WTC11 (cell line): ENCODE measurements at regions not wholly inside any gene's neighbourhood (a gene's known extent, or its start where the extent isn't known, plus 50 kb on each side); places are given as distances from the start of the nearest gene placed in this dataset.

Experiments
- ATAC-seq: fragments of 200-7000 bp; cut with Tn5 transposase; 2 replicates; pipeline ENCODE4 v1.10.0; 2021; ENCODE audit warnings: mild to moderate bottlenecking, moderate library complexity
- CTCF ChIA-PET: fragments of 300-600 bp; sonication (Branson Sonifier 250); formaldehyde crosslinking; loops from one replicate; lab custom pipeline; 2021; ENCODE audit warnings: antibody characterized with exemption; lab: Charles Lee
- POLR2A ChIA-PET: fragments of 350-600 bp; sonication (Branson Sonifier 250); formaldehyde crosslinking; loops from one replicate; lab custom pipeline; 2021; ENCODE audit warnings: antibody characterized with exemption; lab: Charles Lee
- DNase-seq: peaks from one replicate; pipeline ENCODE4 v3.0.0; 2021; ENCODE audit warnings: low spot score
- H3K27ac Mint-ChIP-seq: 2 replicates; pipeline ENCODE4 v1.8.0; 2021; ENCODE audit warnings: mixed read lengths
- H3K27me3 Mint-ChIP-seq: 2 replicates; pipeline ENCODE4 v1.8.0; 2021; ENCODE audit warnings: low read depth, mild to moderate bottlenecking, moderate library complexity, mixed read lengths
- H3K36me3 Mint-ChIP-seq: 2 replicates; pipeline ENCODE4 v1.8.0; 2021; ENCODE audit warnings: mixed read lengths
- H3K4me1 Mint-ChIP-seq: 2 replicates; pipeline ENCODE4 v1.8.0; 2022; ENCODE audit warnings: mixed read lengths
- H3K4me3 Mint-ChIP-seq: 2 replicates; pipeline ENCODE4 v1.8.0; 2021; ENCODE audit warnings: mild to moderate bottlenecking, moderate library complexity, mixed read lengths
- H3K9me3 Mint-ChIP-seq: 2 replicates; pipeline ENCODE4 v1.8.0; 2021; ENCODE audit warnings: mixed read lengths
- ETV6 ChIP-seq: sonication (generic); formaldehyde crosslinking; IDR thresholded peaks from 2 replicates; pipeline ENCODE4 v1.8.1; 2022; ENCODE audit warnings: mild to moderate bottlenecking, missing genetic modification reagents
- MLX ChIP-seq: sonication (generic); formaldehyde crosslinking; IDR thresholded peaks from 2 replicates; pipeline ENCODE4 v1.8.1; 2023; ENCODE audit warnings: mild to moderate bottlenecking, missing genetic modification reagents, moderate library complexity
- NFYB ChIP-seq: sonication (generic); formaldehyde crosslinking; conservative IDR thresholded peaks from 2 replicates; pipeline ENCODE4 v1.8.0; 2022; ENCODE audit warnings: low read depth, missing genetic modification reagents
- NR1H2 ChIP-seq: sonication (generic); formaldehyde crosslinking; IDR thresholded peaks from 2 replicates; pipeline ENCODE4 v1.9.0; 2021; ENCODE audit warnings: mild to moderate bottlenecking, moderate library complexity, missing genetic modification reagents
- PRRX2 ChIP-seq: fragments of 250-450 bp; sonication (Bioruptor Pico); IDR thresholded peaks from 2 replicates; pipeline ENCODE4 v1.8.0; 2021; ENCODE audit warnings: mild to moderate bottlenecking
- SMAD3 ChIP-seq: sonication (generic); formaldehyde crosslinking; IDR thresholded peaks from 2 replicates; pipeline ENCODE4 v1.8.0; 2022; ENCODE audit warnings: missing genetic modification reagents, mild to moderate bottlenecking, borderline replicate concordance
- STAT6 ChIP-seq: sonication (generic); formaldehyde crosslinking; conservative IDR thresholded peaks from 2 replicates; pipeline ENCODE4 v1.8.1; 2023; ENCODE audit warnings: mild to moderate bottlenecking, low read depth, missing genetic modification reagents, moderate library complexity
- ZNF121 ChIP-seq: sonication (generic); formaldehyde crosslinking; IDR thresholded peaks from 2 replicates; pipeline ENCODE4 v1.8.0; 2023; ENCODE audit warnings: missing genetic modification reagents
- ZNF138 ChIP-seq: sonication (generic); formaldehyde crosslinking; conservative IDR thresholded peaks from 2 replicates; pipeline ENCODE4 v1.8.1; 2022; ENCODE audit warnings: mild to moderate bottlenecking, moderate library complexity, missing genetic modification reagents
- ZNF232 ChIP-seq: sonication (generic); formaldehyde crosslinking; IDR thresholded peaks from 2 replicates; pipeline ENCODE4 v1.8.0; 2022; ENCODE audit warnings: mild to moderate bottlenecking, missing genetic modification reagents
- ZNF263 ChIP-seq: sonication (generic); formaldehyde crosslinking; IDR thresholded peaks from 2 replicates; pipeline ENCODE4 v1.8.1; 2022; ENCODE audit warnings: low read depth, mild to moderate bottlenecking, moderate library complexity, missing genetic modification reagents
- ZNF423 ChIP-seq: fragments of 250-450 bp; sonication (Bioruptor Pico); IDR thresholded peaks from 2 replicates; pipeline ENCODE4 v2.1.2; 2022; ENCODE audit warnings: mild to moderate bottlenecking, moderate library complexity
- ZNF512 ChIP-seq: sonication (generic); formaldehyde crosslinking; IDR thresholded peaks from 2 replicates; pipeline ENCODE4 v1.8.1; 2022; ENCODE audit warnings: missing genetic modification reagents, borderline replicate concordance
- TF ChIP-seq, protein P1 (sequence below): sonication (generic); formaldehyde crosslinking; IDR thresholded peaks from 2 replicates; pipeline ENCODE4 v1.8.0; 2023; ENCODE audit warnings: missing genetic modification reagents
- TF ChIP-seq, protein P2 (sequence below): sonication (generic); formaldehyde crosslinking; conservative IDR thresholded peaks from 2 replicates; pipeline ENCODE4 v1.8.1; 2022; ENCODE audit warnings: mild to moderate bottlenecking, missing genetic modification reagents
- TF ChIP-seq, protein P3 (sequence below): sonication (generic); formaldehyde crosslinking; IDR thresholded peaks from 2 replicates; pipeline ENCODE4 v1.8.1; 2023; ENCODE audit warnings: mild to moderate bottlenecking, missing genetic modification reagents
- TF ChIP-seq, protein P4 (sequence below): sonication (generic); formaldehyde crosslinking; IDR thresholded peaks from 2 replicates; pipeline ENCODE4 v1.8.1; 2023; ENCODE audit warnings: mild to moderate bottlenecking, missing genetic modification reagents

DNA sequence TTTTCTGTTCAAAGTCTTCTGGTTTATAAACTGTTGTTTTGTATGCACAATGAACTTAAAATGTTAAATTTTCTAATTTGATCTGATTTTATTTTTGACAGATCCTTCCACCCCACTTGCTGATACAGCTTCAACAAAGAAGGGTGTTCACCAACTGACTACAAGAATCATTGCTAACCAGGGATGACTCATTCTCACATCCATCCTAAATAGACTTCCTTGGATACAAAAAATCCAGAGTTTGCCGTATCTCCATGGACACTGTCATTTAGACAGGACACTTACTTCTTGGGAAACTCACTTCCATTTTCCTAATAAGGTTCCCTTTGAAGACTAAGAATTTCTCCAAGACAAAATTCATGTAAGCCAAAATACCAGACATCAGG lies 111.6 kb upstream of the NWD2 start (continued):
- no peak for TF ChIP-seq STAT6 (CRISPR knock-in tag)

- DNase-seq = no peak
- H3K27ac Mint-ChIP-seq = no peak overlapping the region
- no peak overlapping the region for H3K4me3 Mint-ChIP-seq
- POLR2A ChIA-PET = no interaction called here
- CTCF ChIA-PET = interaction anchor here (0.6 to 1.5 kb wide), 2 partner anchors 50 to 445 kb away, joined by 3 to 7 read pairs; no protein-coding TSS in a partner anchor
- H3K4me1 Mint-ChIP-seq = no peaks in the 10 kb centered on the region
- no peaks in the 10 kb centered on the region for H3K36me3 Mint-ChIP-seq
- H3K27me3 Mint-ChIP-seq = no peaks in the 10 kb centered on the region
- H3K9me3 Mint-ChIP-seq = peaks cover 3% of the 10 kb centered on the region; the same call in 1 of the 2 replicates
- ATAC-seq = no peak
- TF ChIP-seq ETV6 (no peak), ZNF121 (CRISPR knock-in tag) (no peak), PRRX2 (CRISPR knock-in tag) (no peak), MLX (no peak), SMAD3 (CRISPR knock-in tag) (no peak), ZNF232 (CRISPR knock-in tag) (no peak), ZNF138 (CRISPR knock-in tag) (no peak), ZNF263 (CRISPR knock-in tag) (no peak), NR1H2 (CRISPR knock-in tag) (no peak), ZNF423 (CRISPR knock-in tag) (no peak), NFYB (CRISPR knock-in tag) (no peak), ZNF512 (CRISPR knock-in tag) (no peak)
- TF ChIP-seq, protein P1, sequence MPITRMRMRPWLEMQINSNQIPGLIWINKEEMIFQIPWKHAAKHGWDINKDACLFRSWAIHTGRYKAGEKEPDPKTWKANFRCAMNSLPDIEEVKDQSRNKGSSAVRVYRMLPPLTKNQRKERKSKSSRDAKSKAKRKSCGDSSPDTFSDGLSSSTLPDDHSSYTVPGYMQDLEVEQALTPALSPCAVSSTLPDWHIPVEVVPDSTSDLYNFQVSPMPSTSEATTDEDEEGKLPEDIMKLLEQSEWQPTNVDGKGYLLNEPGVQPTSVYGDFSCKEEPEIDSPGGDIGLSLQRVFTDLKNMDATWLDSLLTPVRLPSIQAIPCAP (CRISPR knock-in tag) = no peak
- TF ChIP-seq, protein P2, sequence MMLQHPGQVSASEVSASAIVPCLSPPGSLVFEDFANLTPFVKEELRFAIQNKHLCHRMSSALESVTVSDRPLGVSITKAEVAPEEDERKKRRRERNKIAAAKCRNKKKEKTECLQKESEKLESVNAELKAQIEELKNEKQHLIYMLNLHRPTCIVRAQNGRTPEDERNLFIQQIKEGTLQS = no peak
- TF ChIP-seq, protein P3, sequence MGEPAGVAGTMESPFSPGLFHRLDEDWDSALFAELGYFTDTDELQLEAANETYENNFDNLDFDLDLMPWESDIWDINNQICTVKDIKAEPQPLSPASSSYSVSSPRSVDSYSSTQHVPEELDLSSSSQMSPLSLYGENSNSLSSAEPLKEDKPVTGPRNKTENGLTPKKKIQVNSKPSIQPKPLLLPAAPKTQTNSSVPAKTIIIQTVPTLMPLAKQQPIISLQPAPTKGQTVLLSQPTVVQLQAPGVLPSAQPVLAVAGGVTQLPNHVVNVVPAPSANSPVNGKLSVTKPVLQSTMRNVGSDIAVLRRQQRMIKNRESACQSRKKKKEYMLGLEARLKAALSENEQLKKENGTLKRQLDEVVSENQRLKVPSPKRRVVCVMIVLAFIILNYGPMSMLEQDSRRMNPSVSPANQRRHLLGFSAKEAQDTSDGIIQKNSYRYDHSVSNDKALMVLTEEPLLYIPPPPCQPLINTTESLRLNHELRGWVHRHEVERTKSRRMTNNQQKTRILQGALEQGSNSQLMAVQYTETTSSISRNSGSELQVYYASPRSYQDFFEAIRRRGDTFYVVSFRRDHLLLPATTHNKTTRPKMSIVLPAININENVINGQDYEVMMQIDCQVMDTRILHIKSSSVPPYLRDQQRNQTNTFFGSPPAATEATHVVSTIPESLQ = no peak
- TF ChIP-seq, protein P4, sequence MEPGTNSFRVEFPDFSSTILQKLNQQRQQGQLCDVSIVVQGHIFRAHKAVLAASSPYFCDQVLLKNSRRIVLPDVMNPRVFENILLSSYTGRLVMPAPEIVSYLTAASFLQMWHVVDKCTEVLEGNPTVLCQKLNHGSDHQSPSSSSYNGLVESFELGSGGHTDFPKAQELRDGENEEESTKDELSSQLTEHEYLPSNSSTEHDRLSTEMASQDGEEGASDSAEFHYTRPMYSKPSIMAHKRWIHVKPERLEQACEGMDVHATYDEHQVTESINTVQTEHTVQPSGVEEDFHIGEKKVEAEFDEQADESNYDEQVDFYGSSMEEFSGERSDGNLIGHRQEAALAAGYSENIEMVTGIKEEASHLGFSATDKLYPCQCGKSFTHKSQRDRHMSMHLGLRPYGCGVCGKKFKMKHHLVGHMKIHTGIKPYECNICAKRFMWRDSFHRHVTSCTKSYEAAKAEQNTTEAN (CRISPR knock-in tag) = no peak
These were observed 106.4 kb upstream of the NWD2 start for GRCh38 chr4:37138019-37138653.
